Upper lobe of left lung (tissue), 6 donors: ENCODE measurements at regions not wholly inside any gene's neighbourhood (a gene's known extent, or its start where the extent isn't known, plus 50 kb on each side); places are given as distances from the start of the nearest gene placed in this dataset.

ENCODE experiments used
- ATAC-seq, 2 donors: fragments of 200-7000 bp; cut with Tn5 transposase; one replicate each; pipeline ENCODE4 v1.9.1; 2022; ENCODE audit warnings: mild to moderate bottlenecking in 2 of 2, moderate library complexity in 2 of 2; ENCODE audit not compliant: low FRiP score in 2 of 2
- DNase-seq, 2 donors: peaks; one replicate each; pipeline ENCODE4 v3.0.0-alpha.2; 2019 to 2020
- H3K27ac ChIP-seq, 4 donors: fragments of 200-600 bp; sonication (generic); one replicate each; pipeline ENCODE4 v1.5.1; 2016 to 2019
- H3K27me3 ChIP-seq, 4 donors: fragments of 200-600 bp; sonication (generic); one replicate each; pipeline ENCODE4 v1.5.1; 2017 to 2019
- H3K36me3 ChIP-seq, 4 donors: fragments of 200-600 bp; sonication (generic); one replicate each; pipeline ENCODE4 v1.5.1; 2016 to 2019
- H3K4me1 ChIP-seq, 4 donors: fragments of 200-600 bp; sonication (generic); one replicate each; pipeline ENCODE4 v1.5.1; 2018 to 2019
- H3K4me3 ChIP-seq, 4 donors: fragments of 200-600 bp; sonication (generic); one replicate each; pipeline ENCODE4 v1.5.1; 2017 to 2019; ENCODE audit warnings: mild to moderate bottlenecking in 2 of 4, moderate library complexity in 1 of 4
- H3K9me3 ChIP-seq, 4 donors: fragments of 200-600 bp; sonication (generic); one replicate each; pipeline ENCODE4 v1.5.1; 2018 to 2019
- EP300 ChIP-seq, 4 donors: sonication (generic); formaldehyde crosslinking; IDR thresholded peaks; one replicate each; pipeline ENCODE4 v1.5.1; 2017; ENCODE audit warnings: antibody characterized with exemption in 4 of 4, control low read depth in 2 of 4
- POLR2A ChIP-seq, 4 donors: fragments of 450-650 bp; IDR thresholded peaks; one replicate each; pipeline ENCODE4 v1.5.1; 2016 to 2017; ENCODE audit warnings: antibody characterized with exemption in 4 of 4, mild to moderate bottlenecking in 2 of 4
- POLR2AphosphoS5 ChIP-seq, 2 donors: sonication (generic); formaldehyde crosslinking; IDR thresholded peaks; one replicate each; pipeline ENCODE4 v1.5.1; 2017; ENCODE audit warnings: antibody characterized with exemption in 2 of 2
- WGBS, 2 donors: methylation state at CpG; one replicate each; pipeline ENCODE4 v1.1.5; 2017 to 2018; 5-methylcytosine and 5-hydroxymethylcytosine counted together
- TF ChIP-seq, protein P1 (sequence below), 6 experiments: fragments of 450-650 bp in 4 of 6; fragments of 200-600 bp in 2 of 6; sonication (generic) in 2 of 6; IDR thresholded peaks; one replicate each; pipeline ENCODE4 v1.5.1; 2016 to 2019; ENCODE audit warnings: antibody characterized with exemption in 6 of 6
- donor health status: DM: no; HTN: no; CAD: no; lungs with moderate emphysema.
- donor health status: DM: no; HTN: yes; CAD: no; lungs with severe emphysema.

- no peaks in the 10 kb centered on the region for H3K36me3 ChIP-seq
- DNase-seq, result no peak
- TF ChIP-seq, protein P1, sequence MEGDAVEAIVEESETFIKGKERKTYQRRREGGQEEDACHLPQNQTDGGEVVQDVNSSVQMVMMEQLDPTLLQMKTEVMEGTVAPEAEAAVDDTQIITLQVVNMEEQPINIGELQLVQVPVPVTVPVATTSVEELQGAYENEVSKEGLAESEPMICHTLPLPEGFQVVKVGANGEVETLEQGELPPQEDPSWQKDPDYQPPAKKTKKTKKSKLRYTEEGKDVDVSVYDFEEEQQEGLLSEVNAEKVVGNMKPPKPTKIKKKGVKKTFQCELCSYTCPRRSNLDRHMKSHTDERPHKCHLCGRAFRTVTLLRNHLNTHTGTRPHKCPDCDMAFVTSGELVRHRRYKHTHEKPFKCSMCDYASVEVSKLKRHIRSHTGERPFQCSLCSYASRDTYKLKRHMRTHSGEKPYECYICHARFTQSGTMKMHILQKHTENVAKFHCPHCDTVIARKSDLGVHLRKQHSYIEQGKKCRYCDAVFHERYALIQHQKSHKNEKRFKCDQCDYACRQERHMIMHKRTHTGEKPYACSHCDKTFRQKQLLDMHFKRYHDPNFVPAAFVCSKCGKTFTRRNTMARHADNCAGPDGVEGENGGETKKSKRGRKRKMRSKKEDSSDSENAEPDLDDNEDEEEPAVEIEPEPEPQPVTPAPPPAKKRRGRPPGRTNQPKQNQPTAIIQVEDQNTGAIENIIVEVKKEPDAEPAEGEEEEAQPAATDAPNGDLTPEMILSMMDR (IDR thresholded peaks at IDR 0.05), result no peak
- TF ChIP-seq EP300 (IDR thresholded peaks at IDR 0.05), result no peak
- TF ChIP-seq POLR2A (IDR thresholded peaks at IDR 0.05), result no peak
- no peak for TF ChIP-seq POLR2AphosphoS5 (IDR thresholded peaks at IDR 0.05)
- H3K27me3 ChIP-seq, result no peaks in the 10 kb centered on the region
- no peak for ATAC-seq
- no peak overlapping the region for H3K4me3 ChIP-seq
- no peaks in the 10 kb centered on the region for H3K4me1 ChIP-seq
- 49 to 56% methylated on average over 3 of the region's 3 CpGs for WGBS, 2 donors
- H3K9me3 ChIP-seq, result no peaks in the 10 kb centered on the region
- H3K27ac ChIP-seq, result no peak overlapping the region
Observed at GRCh38 chr5:8418049-8418426, 549.1 kb downstream of the MTRR start.

- H3K9me3 ChIP-seq, result no peaks in the 10 kb centered on the region
- no peak overlapping the region for H3K27ac ChIP-seq
- no peak overlapping the region for H3K4me3 ChIP-seq
- H3K4me1 ChIP-seq, result no peaks in the 10 kb centered on the region
- ATAC-seq (peak; percentile 17 to 57), DNase-seq (peak in 1 of 2 donors; percentile 70)
- TF ChIP-seq POLR2A (IDR thresholded peaks at IDR 0.05) (no peak), POLR2AphosphoS5 (IDR thresholded peaks at IDR 0.05) (no peak), EP300 (IDR thresholded peaks at IDR 0.05) (no peak)
- TF ChIP-seq, protein P1 (IDR thresholded peaks at IDR 0.05), result no peak
- H3K36me3 ChIP-seq, result no peaks in the 10 kb centered on the region
- no peaks in the 10 kb centered on the region for H3K27me3 ChIP-seq
- 90 to 94% methylated on average over 10 to 24 of the region's 24 CpGs for WGBS, 2 donors
Observed at GRCh38 chr5:8429778-8430758, 561.1 kb downstream of the MTRR start.

- H3K36me3 ChIP-seq, result no peaks in the 10 kb centered on the region
- 76 to 82% methylated on average over 2 of the region's 2 CpGs for WGBS, 2 donors
- no peak overlapping the region for H3K4me3 ChIP-seq
- no peaks in the 10 kb centered on the region for H3K9me3 ChIP-seq
- no peaks in the 10 kb centered on the region for H3K4me1 ChIP-seq
- DNase-seq (no peak), ATAC-seq (no peak)
- TF ChIP-seq POLR2A (IDR thresholded peaks at IDR 0.05) (no peak), POLR2AphosphoS5 (IDR thresholded peaks at IDR 0.05) (no peak), EP300 (IDR thresholded peaks at IDR 0.05) (no peak)
- TF ChIP-seq, protein P1 (IDR thresholded peaks at IDR 0.05), result no peak
- H3K27ac ChIP-seq, result no peak overlapping the region
- no peaks in the 10 kb centered on the region for H3K27me3 ChIP-seq
Observed at GRCh38 chr5:8434501-8434900, 565.6 kb downstream of the MTRR start.

- H3K4me1 ChIP-seq, result no peaks in the 10 kb centered on the region
- no peaks in the 10 kb centered on the region for H3K9me3 ChIP-seq
- H3K27ac ChIP-seq, result no peak overlapping the region
- TF ChIP-seq POLR2A (IDR thresholded peaks at IDR 0.05), result no peak
- no peak for TF ChIP-seq POLR2AphosphoS5 (IDR thresholded peaks at IDR 0.05)
- no peak for TF ChIP-seq EP300 (IDR thresholded peaks at IDR 0.05)
- TF ChIP-seq, protein P1 (IDR thresholded peaks at IDR 0.05), result no peak
- ATAC-seq, result no peak
- H3K27me3 ChIP-seq, result no peaks in the 10 kb centered on the region
- H3K4me3 ChIP-seq, result no peak overlapping the region
- no peak for DNase-seq
- no peaks in the 10 kb centered on the region for H3K36me3 ChIP-seq
- 26 to 30% methylated on average over 1 of the region's 1 CpG for WGBS, 2 donors
Observed at GRCh38 chr5:8436924-8437323, 568.0 kb downstream of the MTRR start.
